GM12875 (cell line): ENCODE measurements at regions not wholly inside any gene's neighbourhood (a gene's known extent, or its start where the extent isn't known, plus 50 kb on each side); places are given as distances from the start of the nearest gene placed in this dataset.

Experiments
- H3K4me3 ChIP-seq: one replicate; pipeline ENCODE4 v1.5.1; 2011; ENCODE audit warnings: low read depth, low read length, control low read depth
- TF ChIP-seq, protein P1 (sequence below): IDR thresholded peaks from 2 replicates; pipeline ENCODE4 v1.5.1; 2011; ENCODE audit warnings: low read depth, mild to moderate bottlenecking, control low read depth, inconsistent platforms, low read length, moderate library complexity, borderline replicate concordance; ENCODE audit not compliant: insufficient read depth

DNA sequence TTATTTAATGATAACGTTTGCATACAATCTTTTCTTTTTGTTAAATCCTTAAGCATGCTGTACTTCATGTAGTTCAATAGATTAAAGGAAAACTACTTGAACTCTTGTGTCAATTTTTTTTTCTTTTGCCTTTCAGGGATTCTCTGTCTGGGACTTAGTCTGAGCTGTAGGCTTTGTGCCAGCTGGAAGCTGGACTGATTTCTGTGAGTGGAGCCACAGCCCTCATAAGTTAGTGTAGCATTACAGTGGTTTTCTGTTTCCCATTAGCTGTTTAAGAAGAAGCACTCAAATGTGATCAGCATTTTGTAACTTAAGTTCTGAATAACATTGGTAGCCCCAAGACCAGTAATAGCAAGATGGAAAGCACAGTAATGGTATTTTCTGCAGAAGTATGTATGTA lies 330.6 kb upstream of the MEF2C start:
- TF ChIP-seq, protein P1, sequence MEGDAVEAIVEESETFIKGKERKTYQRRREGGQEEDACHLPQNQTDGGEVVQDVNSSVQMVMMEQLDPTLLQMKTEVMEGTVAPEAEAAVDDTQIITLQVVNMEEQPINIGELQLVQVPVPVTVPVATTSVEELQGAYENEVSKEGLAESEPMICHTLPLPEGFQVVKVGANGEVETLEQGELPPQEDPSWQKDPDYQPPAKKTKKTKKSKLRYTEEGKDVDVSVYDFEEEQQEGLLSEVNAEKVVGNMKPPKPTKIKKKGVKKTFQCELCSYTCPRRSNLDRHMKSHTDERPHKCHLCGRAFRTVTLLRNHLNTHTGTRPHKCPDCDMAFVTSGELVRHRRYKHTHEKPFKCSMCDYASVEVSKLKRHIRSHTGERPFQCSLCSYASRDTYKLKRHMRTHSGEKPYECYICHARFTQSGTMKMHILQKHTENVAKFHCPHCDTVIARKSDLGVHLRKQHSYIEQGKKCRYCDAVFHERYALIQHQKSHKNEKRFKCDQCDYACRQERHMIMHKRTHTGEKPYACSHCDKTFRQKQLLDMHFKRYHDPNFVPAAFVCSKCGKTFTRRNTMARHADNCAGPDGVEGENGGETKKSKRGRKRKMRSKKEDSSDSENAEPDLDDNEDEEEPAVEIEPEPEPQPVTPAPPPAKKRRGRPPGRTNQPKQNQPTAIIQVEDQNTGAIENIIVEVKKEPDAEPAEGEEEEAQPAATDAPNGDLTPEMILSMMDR: no peak
- no peak overlapping the region for H3K4me3 ChIP-seq

DNA sequence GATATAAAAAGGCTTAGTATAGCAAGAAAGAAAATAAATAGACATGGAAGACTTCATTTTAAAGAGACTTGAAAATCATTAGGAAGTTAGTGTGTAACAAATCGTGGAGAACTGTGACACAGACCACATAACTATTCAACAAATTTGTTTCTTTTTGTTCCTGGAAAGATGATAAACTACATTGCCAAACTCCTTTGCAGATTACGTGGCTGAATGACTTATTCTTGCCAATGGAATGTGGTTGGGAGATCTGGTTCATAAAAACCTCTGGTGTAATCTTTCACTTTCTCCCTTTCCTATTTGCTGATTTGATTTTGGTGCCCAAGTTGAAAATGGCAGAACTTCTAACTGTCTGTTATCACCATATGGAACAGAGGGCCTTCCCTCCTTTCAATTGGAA lies 328.9 kb upstream of the MEF2C start:
- no peak overlapping the region for H3K4me3 ChIP-seq
- TF ChIP-seq, protein P1: no peak

DNA sequence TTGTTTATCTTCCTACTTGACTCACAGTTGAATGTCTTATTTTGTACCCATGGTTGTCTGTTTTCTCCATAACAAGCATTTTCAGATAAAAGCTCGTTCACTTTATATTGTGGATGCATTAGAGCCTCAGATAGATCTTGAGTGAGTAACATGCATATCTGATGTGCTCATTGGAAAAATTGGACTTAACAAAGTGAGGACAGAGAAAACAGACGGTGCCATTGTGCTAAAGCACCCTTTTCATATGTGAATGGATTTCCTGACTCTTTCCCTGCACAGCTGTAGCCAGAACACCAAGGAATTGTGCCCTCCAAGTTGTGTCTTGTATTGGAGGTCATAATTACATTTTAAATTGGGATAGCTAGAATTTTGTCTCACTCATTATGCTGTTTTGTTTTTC lies 325.8 kb upstream of the MEF2C start:
- H3K4me3 ChIP-seq: no peak overlapping the region
- TF ChIP-seq, protein P1: no peak

DNA sequence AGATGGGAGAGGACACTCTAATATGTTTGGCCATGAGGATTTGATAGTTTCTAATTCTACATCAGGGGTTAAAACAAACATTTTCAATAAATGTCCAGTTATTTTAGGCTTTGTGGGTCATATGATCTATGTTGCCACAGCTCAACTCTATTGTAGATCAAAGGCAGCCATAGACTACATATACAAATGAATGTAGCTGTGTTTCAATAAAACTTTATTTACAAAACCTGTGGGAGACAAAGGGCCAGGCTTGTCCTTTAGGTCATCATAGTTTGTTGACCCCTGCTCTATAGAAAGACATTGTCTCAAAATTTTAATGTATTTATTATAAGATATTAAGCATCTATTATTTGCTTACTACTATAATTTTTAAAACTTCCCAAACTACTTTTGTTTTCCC lies 325.4 kb upstream of the MEF2C start:
- TF ChIP-seq, protein P1: no peak
- no peak overlapping the region for H3K4me3 ChIP-seq

- no peak overlapping the region for H3K4me3 ChIP-seq
- TF ChIP-seq, protein P1: no peak
These were observed 321.8 kb upstream of the MEF2C start for GRCh38 chr5:89204756-89205155.

DNA sequence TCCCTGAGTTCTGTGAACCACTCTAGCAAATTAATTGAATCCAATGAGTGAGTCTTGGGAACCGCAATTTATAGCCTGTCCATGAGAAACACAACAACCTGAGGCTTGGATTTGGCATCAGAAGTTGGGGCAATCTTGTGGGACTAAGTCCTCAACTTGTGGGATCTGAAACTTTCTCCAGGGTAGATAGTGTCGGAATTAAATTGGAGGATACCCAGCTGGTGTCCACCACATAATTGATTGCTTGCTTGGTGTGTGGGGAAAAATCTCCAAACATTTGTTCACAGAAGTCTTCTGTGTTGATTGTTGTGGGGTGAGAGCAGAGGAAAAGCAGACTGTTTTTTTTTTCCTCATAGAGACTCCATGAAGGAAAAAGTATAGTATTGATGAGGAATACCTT lies 320.6 kb upstream of the MEF2C start:
- TF ChIP-seq, protein P1: no peak
- no peak overlapping the region for H3K4me3 ChIP-seq

DNA sequence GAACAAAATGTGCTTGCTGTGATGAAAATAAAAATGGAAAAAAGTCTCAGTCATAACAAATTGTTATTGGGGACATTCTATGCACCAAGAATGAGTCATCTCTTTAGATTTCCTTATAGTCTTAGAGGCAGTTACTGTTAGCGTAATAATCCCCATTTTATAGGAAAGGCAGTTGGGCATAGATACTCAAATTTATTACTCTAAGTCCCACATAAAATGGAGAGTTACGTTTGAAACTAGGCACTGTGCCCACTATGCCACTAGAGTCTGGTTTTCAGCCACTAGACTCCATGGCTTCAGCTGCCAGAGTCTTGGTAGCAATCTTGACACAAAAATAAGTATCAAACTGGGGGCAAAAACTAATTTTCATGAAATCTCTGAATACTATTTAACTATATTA lies 317.9 kb upstream of the MEF2C start:
- no peak overlapping the region for H3K4me3 ChIP-seq

More for the DNA sequence above, 317.9 kb upstream of the MEF2C start:
- TF ChIP-seq, protein P1: no peak
